ENCODE measurements at regions not wholly inside any gene's neighbourhood (a gene's known extent, or its start where the extent isn't known, plus 50 kb on each side); places are given as distances from the start of the nearest gene placed in this dataset.
A peak's percentile ranks its signal among the peaks of the same experiment; 100 is the strongest.
"Not testable (repeated sequence)": the region's sequence is repeated elsewhere in the genome, so short reads cannot be mapped to it uniquely, and the experiment has no call there.

DNA sequence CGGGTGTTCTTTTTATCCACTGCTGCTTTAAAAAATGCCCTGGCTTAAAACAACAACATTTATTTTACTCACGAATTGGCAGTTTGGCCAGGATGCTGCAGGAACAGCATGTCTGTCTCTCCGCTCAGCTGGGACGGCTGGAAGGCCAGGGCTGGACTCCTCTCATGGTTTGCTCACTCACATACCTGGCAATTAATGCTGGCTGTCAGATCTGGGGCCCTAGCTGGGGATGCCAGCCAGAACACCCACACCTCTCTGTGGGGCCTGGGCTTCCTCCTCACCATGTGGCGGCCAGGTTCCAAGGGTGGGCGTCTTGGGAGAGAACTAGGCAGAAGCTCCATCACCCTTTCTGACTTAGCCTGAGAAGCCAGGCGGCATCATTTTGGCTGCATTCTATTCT is 189.1 kb upstream of the IL12B start:
- no peak overlapping the region for H3K4me3 ChIP-seq (ENCODE audit: low read length)
- no peak for DNase-seq (ENCODE audit: low read depth)
- TF ChIP-seq, protein P1, sequence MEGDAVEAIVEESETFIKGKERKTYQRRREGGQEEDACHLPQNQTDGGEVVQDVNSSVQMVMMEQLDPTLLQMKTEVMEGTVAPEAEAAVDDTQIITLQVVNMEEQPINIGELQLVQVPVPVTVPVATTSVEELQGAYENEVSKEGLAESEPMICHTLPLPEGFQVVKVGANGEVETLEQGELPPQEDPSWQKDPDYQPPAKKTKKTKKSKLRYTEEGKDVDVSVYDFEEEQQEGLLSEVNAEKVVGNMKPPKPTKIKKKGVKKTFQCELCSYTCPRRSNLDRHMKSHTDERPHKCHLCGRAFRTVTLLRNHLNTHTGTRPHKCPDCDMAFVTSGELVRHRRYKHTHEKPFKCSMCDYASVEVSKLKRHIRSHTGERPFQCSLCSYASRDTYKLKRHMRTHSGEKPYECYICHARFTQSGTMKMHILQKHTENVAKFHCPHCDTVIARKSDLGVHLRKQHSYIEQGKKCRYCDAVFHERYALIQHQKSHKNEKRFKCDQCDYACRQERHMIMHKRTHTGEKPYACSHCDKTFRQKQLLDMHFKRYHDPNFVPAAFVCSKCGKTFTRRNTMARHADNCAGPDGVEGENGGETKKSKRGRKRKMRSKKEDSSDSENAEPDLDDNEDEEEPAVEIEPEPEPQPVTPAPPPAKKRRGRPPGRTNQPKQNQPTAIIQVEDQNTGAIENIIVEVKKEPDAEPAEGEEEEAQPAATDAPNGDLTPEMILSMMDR (IDR thresholded peaks at IDR 0.05; ENCODE audit: insufficient read depth, low read depth, low read length, missing control alignments): no peak

DNA sequence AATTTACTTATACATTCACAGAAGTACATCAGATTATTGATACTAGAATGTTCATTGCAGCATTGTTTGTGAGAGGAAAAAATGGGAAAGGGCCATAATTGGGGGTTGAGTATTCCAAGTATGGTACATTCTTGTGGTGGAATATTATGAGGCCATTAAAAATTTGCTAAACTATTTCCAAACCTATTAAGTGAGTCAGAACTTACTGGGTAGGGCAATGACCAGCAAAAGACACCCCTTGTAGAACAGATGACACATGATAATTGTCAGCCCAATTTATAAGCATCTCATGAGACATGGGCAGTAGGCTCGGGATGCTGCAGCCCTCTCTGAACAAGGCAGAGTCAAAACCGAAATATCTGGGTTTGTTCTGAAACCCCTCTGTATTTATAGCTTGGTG is 192.6 kb upstream of the IL12B start:
- no peak overlapping the region for H3K4me3 ChIP-seq (ENCODE audit: low read length)
- no peak for DNase-seq (ENCODE audit: low read depth)
- TF ChIP-seq, protein P1 (IDR thresholded peaks at IDR 0.05; ENCODE audit: insufficient read depth, low read depth, low read length, missing control alignments): no peak

DNA sequence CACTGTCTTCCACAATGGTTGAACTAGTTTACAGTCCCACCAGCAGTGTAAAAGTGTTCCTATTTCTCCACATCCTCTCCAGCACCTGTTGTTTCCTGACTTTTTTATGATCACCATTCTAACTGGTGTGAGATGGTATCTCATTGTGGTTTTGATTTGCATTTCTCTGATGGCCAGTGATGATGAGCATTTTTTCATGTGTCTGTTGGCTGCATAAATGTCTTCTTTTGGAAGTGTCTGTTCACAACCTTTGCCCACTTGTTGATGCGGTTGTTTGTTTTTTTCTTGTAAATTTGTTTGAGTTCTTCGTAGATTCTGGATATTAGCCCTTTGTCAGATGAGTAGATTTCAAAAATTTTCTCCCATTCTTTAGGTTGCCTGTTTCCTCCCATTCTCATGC is 194.0 kb upstream of the IL12B start:
- not testable (repeated sequence) for H3K4me3 ChIP-seq (ENCODE audit: low read length)

DNA sequence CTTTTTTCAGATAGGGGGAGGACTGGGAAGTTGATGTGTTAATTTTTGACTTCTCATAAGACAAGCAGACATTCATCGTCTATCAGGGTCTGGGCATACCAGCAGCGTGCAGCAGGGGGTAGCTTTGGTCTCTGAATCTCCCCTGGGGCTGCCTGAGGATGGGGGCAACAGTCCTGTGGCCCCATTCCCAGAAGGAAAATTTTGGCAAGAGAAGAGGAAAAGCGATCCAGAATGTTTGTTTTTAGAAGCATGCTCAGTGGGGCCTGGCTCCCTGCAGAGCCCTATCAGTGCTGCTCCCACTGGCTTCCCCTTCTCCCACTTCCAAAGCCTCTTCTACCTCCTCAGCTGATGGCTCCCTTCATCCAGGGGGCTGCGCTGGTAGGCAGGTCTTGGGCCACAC is 194.8 kb upstream of the IL12B start:
- H3K4me3 ChIP-seq (ENCODE audit: low read length): no peak overlapping the region
- TF ChIP-seq, protein P1 (IDR thresholded peaks at IDR 0.05; ENCODE audit: insufficient read depth, low read depth, low read length, missing control alignments): no peak
- no peak for DNase-seq (ENCODE audit: low read depth)

More for the DNA sequence above, 194.0 kb upstream of the IL12B start:
- DNase-seq (ENCODE audit: low read depth): not testable (repeated sequence)

DNA sequence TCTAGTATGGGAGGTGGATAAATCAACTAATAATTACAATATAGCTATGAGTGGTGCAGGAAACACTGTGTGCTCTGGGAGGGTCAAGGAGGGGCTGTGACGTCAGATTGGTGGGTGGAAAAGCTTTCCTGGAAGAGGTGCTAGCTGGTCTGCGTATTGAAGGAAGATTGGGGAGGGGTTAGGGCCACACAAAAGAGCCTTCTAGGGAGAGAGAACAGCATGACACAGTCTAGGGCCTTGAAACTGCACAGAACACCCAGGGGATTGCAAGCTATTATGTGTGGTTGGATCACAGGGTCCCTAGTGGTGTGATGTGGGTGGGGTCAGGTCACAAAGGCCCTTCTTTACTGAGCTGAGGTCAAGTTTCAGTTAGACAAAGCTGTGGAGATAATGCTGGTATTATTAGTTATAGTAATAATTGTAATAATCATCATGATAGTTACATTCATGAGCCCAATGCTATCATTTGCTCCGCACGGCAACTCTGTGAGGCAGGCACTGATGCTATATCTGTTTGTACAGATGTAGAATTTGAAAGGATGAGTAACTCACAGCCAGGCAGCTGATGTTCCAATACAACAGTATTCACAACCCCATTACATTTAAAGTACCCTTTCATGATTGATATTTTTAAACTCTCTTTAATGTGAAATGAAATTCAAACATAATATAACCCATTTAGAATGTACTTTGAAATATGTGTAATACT is 197.4 kb upstream of the IL12B start:
- H3K4me3 ChIP-seq (ENCODE audit: low read length): no peak overlapping the region
- no peak for DNase-seq (ENCODE audit: low read depth)
- TF ChIP-seq, protein P1 (IDR thresholded peaks at IDR 0.05; ENCODE audit: insufficient read depth, low read depth, low read length, missing control alignments): no peak

DNA sequence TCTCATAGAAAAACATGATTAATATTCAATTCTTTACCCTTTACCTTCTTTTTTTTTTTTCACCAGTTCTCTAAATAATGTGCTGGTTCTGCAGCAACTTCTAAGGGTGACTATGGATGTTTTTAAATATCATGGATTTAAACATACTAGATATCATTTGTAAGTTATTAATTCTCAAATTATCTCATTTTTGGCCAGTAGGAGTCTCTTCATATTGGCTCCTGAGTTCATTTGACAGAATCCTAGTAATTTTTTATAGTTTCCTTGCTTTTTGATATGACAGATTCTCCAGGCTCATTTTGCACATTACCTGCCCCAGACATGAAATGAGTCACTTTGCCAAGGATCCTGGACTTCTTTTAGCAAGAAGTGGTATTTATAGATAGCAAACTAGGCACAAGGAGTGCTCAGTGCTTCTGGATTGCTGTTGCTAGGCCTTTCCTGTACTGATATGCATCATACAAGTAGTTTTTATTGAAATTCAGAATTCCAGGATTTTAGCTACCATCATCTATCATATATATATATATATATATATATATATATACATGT is 201.3 kb upstream of the IL12B start:
- no peak for DNase-seq (ENCODE audit: low read depth)
- H3K4me3 ChIP-seq (ENCODE audit: low read length): no peak overlapping the region
- TF ChIP-seq, protein P1 (IDR thresholded peaks at IDR 0.05; ENCODE audit: insufficient read depth, low read depth, low read length, missing control alignments): peak; percentile 26

DNA sequence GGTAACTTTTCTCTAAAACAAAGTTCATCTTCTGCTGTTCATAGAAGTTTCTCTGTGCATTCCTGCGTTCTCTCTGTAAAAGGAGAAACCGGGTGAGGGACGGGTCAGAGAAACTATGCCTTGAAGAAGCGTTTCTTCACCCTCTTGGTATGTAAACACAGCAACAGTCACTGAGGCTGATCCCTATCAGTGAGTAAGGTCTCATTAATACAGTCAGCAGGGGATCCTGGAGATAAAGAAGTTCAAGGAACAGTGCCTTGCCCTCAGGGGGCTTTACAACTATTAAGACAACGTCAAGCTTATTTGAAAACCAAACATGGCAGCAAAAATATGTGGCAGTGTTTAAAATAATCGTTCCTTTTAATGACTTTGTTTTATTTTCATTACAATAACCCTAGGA is 202.9 kb upstream of the IL12B start:
- peak; percentile 52 for DNase-seq (ENCODE audit: low read depth)

More for the DNA sequence above, 202.9 kb upstream of the IL12B start:
- no peak overlapping the region for H3K4me3 ChIP-seq (ENCODE audit: low read length)
- TF ChIP-seq, protein P1 (IDR thresholded peaks at IDR 0.05; ENCODE audit: insufficient read depth, low read depth, low read length, missing control alignments): no peak
